Kidney (tissue), 13 donors: ENCODE measurements at regions not wholly inside any gene's neighbourhood (a gene's known extent, or its start where the extent isn't known, plus 50 kb on each side); places are given as distances from the start of the nearest gene placed in this dataset.

Experiments used
- DNase-seq, 5 donors: peaks; one replicate each; pipeline ENCODE4 v3.0.0-alpha.2; 2013 to 2020
- FAIRE-seq: peaks from 2 replicates; lab custom pipeline; 2012; peaks lifted over from hg19 to GRCh38; lab: Jason Lieb, UNC
- H3K27ac ChIP-seq, 2 donors: one replicate each; pipeline ENCODE4 v1.7.0; 2013; ENCODE audit warnings: low read depth in 2 of 2, low read length in 2 of 2, inconsistent platforms in 1 of 2
- H3K27me3 ChIP-seq: one replicate; pipeline ENCODE4 v1.7.1; 2013; ENCODE audit warnings: low read length, inconsistent platforms; ENCODE audit not compliant: control insufficient read depth, insufficient read depth
- H3K36me3 ChIP-seq, 3 donors: one replicate each; pipeline versions ENCODE4 v1.7.0 to v1.7.1; 2013; ENCODE audit warnings: low read length in 3 of 3, control low read depth in 1 of 3, inconsistent platforms in 1 of 3; ENCODE audit not compliant: insufficient read depth in 3 of 3, control insufficient read depth in 2 of 3
- H3K4me1 ChIP-seq, 3 donors: one replicate each; pipeline versions ENCODE4 v1.7.0 to v1.7.1; 2013; ENCODE audit warnings: low read length in 3 of 3, inconsistent platforms in 1 of 3, low read depth in 1 of 3; ENCODE audit not compliant: control insufficient read depth in 2 of 3, insufficient read depth in 2 of 3
- H3K4me3 ChIP-seq, 3 donors: one replicate each; pipeline versions ENCODE4 v1.7.0 to v1.8.1; 2013; ENCODE audit warnings: low read length in 3 of 3, control low read depth in 1 of 3, inconsistent platforms in 1 of 3
- H3K9ac ChIP-seq, 3 donors: one replicate each; pipeline versions ENCODE4 v1.7.0 to v1.7.1; 2013; ENCODE audit warnings: low read length in 3 of 3, control low read depth in 1 of 3, inconsistent platforms in 1 of 3
- H3K9me3 ChIP-seq, 3 donors: one replicate each; pipeline versions ENCODE4 v1.7.0 to v1.7.1; 2013; ENCODE audit warnings: low read length in 3 of 3, control low read depth in 1 of 3, inconsistent platforms in 1 of 3; ENCODE audit not compliant: control insufficient read depth in 2 of 3, insufficient read depth in 1 of 3
- CTCF ChIP-seq: IDR thresholded peaks from 3 replicates; pipeline ENCODE4 v1.5.1; 2012; ENCODE audit warnings: mild to moderate bottlenecking, moderate library complexity, borderline replicate concordance; ENCODE audit not compliant: insufficient read depth; ENCODE audit errors: extremely low read depth
- intact Hi-C: fragments of 100-400 bp; cut with DNase I; formaldehyde crosslinking; loops from one replicate; pipeline ENCODE4 v1.11.1; 2022
- donor health status: control.
- donor health status: control.
- donor health status: control.
- donor health status: control.
- donor health status: control.
- donor health status: DM: yes; HTN: yes; CAD: no.
- donor health status: Normal renal cell carcinoma (clear cell type).

DNA sequence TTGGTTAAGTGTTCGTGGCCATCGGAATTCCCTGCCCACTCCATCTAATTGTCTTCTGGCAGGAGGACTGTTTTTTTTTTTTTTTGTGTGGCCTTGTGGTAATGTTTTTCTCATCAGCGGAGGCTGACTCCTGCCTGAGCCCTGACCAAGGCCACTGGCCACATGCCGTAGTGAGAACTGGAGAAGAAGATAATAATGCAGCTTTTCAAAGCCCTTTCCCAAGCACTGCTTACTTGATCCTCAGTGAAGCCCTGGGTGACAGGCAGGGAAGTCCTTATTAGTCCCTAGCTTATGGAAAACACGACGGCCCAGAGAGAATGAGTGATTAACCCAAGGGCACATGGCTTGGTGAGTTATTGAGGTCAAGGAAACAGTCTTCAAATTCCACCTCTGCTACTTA, 71.2 kb downstream of the ADM start:
- H3K9ac ChIP-seq: no peak overlapping the region
- no peak overlapping the region for H3K4me3 ChIP-seq
- H3K9me3 ChIP-seq: no peaks in the 10 kb centered on the region
- intact Hi-C loops: no loop called here
- DNase-seq (no peak), FAIRE-seq (no peak)
- no peak for TF ChIP-seq CTCF
- H3K36me3 ChIP-seq: no peaks in the 10 kb centered on the region
- H3K27me3 ChIP-seq: no peaks in the 10 kb centered on the region
- H3K27ac ChIP-seq: no peak overlapping the region
- peaks cover 0 to 10% (median 0%) of the 10 kb centered on the region in 3 donors for H3K4me1 ChIP-seq

DNA sequence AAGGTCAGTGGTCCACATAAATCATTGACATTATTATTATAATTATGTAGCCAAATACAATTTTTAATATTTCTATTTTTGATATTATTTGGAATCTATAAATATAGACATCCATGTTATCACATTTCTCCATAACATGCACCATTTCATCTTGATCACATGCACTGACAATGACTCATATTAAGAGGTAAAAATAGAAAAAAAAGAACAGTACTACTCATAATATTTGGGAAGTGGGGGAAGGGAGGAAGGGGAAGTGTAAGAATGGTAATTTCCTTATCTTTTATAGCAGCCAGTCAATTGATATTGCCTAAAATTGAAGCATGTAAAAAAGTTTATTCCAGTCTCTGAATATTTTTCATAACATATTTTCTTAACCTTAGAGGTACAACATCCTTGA, 72.3 kb downstream of the ADM start:
- no peak for TF ChIP-seq CTCF
- H3K9ac ChIP-seq: no peak overlapping the region
- peaks cover 0 to 10% (median 0%) of the 10 kb centered on the region in 3 donors for H3K4me1 ChIP-seq
- no peak overlapping the region for H3K27ac ChIP-seq
- no peak for FAIRE-seq
- H3K36me3 ChIP-seq: no peaks in the 10 kb centered on the region
- intact Hi-C loops: no loop called here
- no peak overlapping the region for H3K4me3 ChIP-seq
- no peaks in the 10 kb centered on the region for H3K27me3 ChIP-seq
- no peaks in the 10 kb centered on the region for H3K9me3 ChIP-seq
- no peak for DNase-seq

DNA sequence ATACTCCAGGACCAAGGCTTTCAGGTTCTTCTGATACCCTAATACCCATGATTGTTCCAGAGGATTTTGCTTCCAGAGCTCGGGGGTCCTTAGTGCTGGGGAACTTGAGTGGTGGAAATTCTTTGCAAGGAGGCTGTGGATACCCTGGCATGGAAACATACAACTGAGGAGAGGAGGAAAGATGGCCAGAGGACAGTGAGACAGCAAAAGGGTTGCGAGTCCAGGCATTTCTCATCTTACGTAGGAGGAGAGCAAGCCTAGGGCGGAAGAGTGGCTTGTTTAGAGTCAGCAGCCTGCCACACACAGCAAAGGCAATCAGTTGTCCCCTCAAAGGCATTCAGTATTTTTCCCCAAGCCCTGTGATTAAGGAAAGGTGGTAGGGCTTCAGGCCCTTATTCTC, 73.5 kb downstream of the ADM start:
- no peaks in the 10 kb centered on the region for H3K9me3 ChIP-seq
- no peak overlapping the region for H3K4me3 ChIP-seq
- intact Hi-C loops: no loop called here
- no peaks in the 10 kb centered on the region for H3K27me3 ChIP-seq
- no peak for FAIRE-seq
- no peaks in the 10 kb centered on the region for H3K36me3 ChIP-seq
- peaks cover 0 to 7% (median 0%) of the 10 kb centered on the region in 3 donors for H3K4me1 ChIP-seq
- no peak for TF ChIP-seq CTCF
- no peak for DNase-seq
- no peak overlapping the region for H3K9ac ChIP-seq
- H3K27ac ChIP-seq: no peak overlapping the region

- H3K36me3 ChIP-seq: no peaks in the 10 kb centered on the region
- no peak overlapping the region for H3K9ac ChIP-seq
- H3K27ac ChIP-seq: no peak overlapping the region
- H3K4me1 ChIP-seq: peaks cover 0 to 3% (median 0%) of the 10 kb centered on the region in 3 donors
- H3K9me3 ChIP-seq: no peaks in the 10 kb centered on the region
- no peak for TF ChIP-seq CTCF
- no peaks in the 10 kb centered on the region for H3K27me3 ChIP-seq
- H3K4me3 ChIP-seq: no peak overlapping the region
- DNase-seq (peak in 3 of 5 donors; percentile 26 to 66 (median 54)), FAIRE-seq (no peak)
- intact Hi-C loops: no loop called here
These were observed 74.1 kb downstream of the ADM start for GRCh38 chr11:10379022-10379421.
